Duodenal mucosa (tissue), 2 donors: ENCODE measurements at regions not wholly inside any gene's neighbourhood (a gene's known extent, or its start where the extent isn't known, plus 50 kb on each side); places are given as distances from the start of the nearest gene placed in this dataset.

Source experiments
- H3K27ac ChIP-seq: one replicate; pipeline ENCODE4 v1.7.0; 2013; ENCODE audit warnings: low read depth, low read length
- H3K27me3 ChIP-seq, 2 donors: one replicate each; pipeline ENCODE4 v1.7.0; 2013; ENCODE audit warnings: low read length in 2 of 2, control low read depth in 1 of 2; ENCODE audit not compliant: insufficient read depth in 2 of 2, control insufficient read depth in 1 of 2
- H3K36me3 ChIP-seq, 2 donors: one replicate each; pipeline ENCODE4 v1.7.0; 2013; ENCODE audit warnings: low read length in 2 of 2, control low read depth in 1 of 2; ENCODE audit not compliant: insufficient read depth in 2 of 2, control insufficient read depth in 1 of 2
- H3K4me1 ChIP-seq, 2 donors: one replicate each; pipeline ENCODE4 v1.7.0; 2013; ENCODE audit warnings: low read length in 2 of 2, control low read depth in 1 of 2; ENCODE audit not compliant: insufficient read depth in 2 of 2, control insufficient read depth in 1 of 2
- H3K4me3 ChIP-seq, 2 donors: one replicate each; pipeline ENCODE4 v1.7.0; 2013; ENCODE audit warnings: low read length in 2 of 2, low read depth in 1 of 2
- H3K9ac ChIP-seq, 2 donors: one replicate each; pipeline ENCODE4 v1.7.0; 2013; ENCODE audit warnings: low read length in 2 of 2, low read depth in 1 of 2
- H3K9me3 ChIP-seq, 2 donors: one replicate each; pipeline ENCODE4 v1.7.0; 2013; ENCODE audit warnings: low read length in 2 of 2, control low read depth in 1 of 2; ENCODE audit not compliant: control insufficient read depth in 1 of 2

GRCh38 chr2:16008331-16008850 lies 68.0 kb downstream of the MYCN start:
- H3K27me3 ChIP-seq, result peaks cover 2 to 11% of the 10 kb centered on the region in 2 donors
- H3K4me3 ChIP-seq, result no peak overlapping the region
- H3K9me3 ChIP-seq, result no peaks in the 10 kb centered on the region
- H3K36me3 ChIP-seq, result no peaks in the 10 kb centered on the region
- H3K4me1 ChIP-seq, result peaks cover 18 to 20% of the 10 kb centered on the region in 2 donors
- no peak overlapping the region for H3K9ac ChIP-seq
- H3K27ac ChIP-seq, result no peak overlapping the region

GRCh38 chr2:16007167-16007934 lies 67.0 kb downstream of the MYCN start:
- no peak overlapping the region for H3K9ac ChIP-seq
- peaks cover 0 to 8% of the 10 kb centered on the region in 2 donors for H3K27me3 ChIP-seq
- H3K4me1 ChIP-seq, result peaks cover 8 to 10% of the 10 kb centered on the region in 2 donors
- no peaks in the 10 kb centered on the region for H3K36me3 ChIP-seq
- H3K4me3 ChIP-seq, result no peak overlapping the region
- no peaks in the 10 kb centered on the region for H3K9me3 ChIP-seq
- no peak overlapping the region for H3K27ac ChIP-seq

GRCh38 chr2:16006537-16007166 lies 66.3 kb downstream of the MYCN start:
- H3K9me3 ChIP-seq, result no peaks in the 10 kb centered on the region

GRCh38 chr2:16005816-16006536 lies 65.6 kb downstream of the MYCN start:
- Histone ChIP-seq H3K9me3 (no peaks in the 10 kb centered on the region), H3K36me3 (no peaks in the 10 kb centered on the region), H3K27ac (no peak overlapping the region), H3K9ac (no peak overlapping the region), H3K4me3 (no peak overlapping the region), H3K27me3 (peaks cover 0 to 6% of the 10 kb centered on the region in 2 donors), H3K4me1 (peaks cover 8 to 10% of the 10 kb centered on the region in 2 donors)

More at GRCh38 chr2:16006537-16007166, 66.3 kb downstream of the MYCN start:
- Histone ChIP-seq H3K4me3 (no peak overlapping the region), H3K27me3 (peaks cover 0 to 6% of the 10 kb centered on the region in 2 donors), H3K9ac (no peak overlapping the region), H3K27ac (no peak overlapping the region), H3K4me1 (peaks cover 8 to 10% of the 10 kb centered on the region in 2 donors), H3K36me3 (no peaks in the 10 kb centered on the region)

- Histone ChIP-seq H3K9me3 (no peaks in the 10 kb centered on the region), H3K4me1 (peaks cover 8 to 10% of the 10 kb centered on the region in 2 donors), H3K27me3 (peaks cover 0 to 6% of the 10 kb centered on the region in 2 donors), H3K9ac (no peak overlapping the region), H3K27ac (no peak overlapping the region), H3K4me3 (no peak overlapping the region), H3K36me3 (no peaks in the 10 kb centered on the region)
Measured at GRCh38 chr2:16005389-16005788, 65.0 kb downstream of the MYCN start.

- Histone ChIP-seq H3K4me1 (peaks cover 8 to 10% of the 10 kb centered on the region in 2 donors), H3K9ac (no peak overlapping the region), H3K36me3 (no peaks in the 10 kb centered on the region), H3K9me3 (no peaks in the 10 kb centered on the region), H3K4me3 (no peak overlapping the region), H3K27me3 (no peaks in the 10 kb centered on the region), H3K27ac (no peak overlapping the region)
Measured at GRCh38 chr2:16003809-16004208, 63.5 kb downstream of the MYCN start.

- Histone ChIP-seq H3K27me3 (no peaks in the 10 kb centered on the region), H3K4me3 (no peak overlapping the region), H3K9me3 (no peaks in the 10 kb centered on the region), H3K9ac (no peak overlapping the region), H3K36me3 (no peaks in the 10 kb centered on the region), H3K27ac (no peak overlapping the region), H3K4me1 (peaks cover 8 to 10% of the 10 kb centered on the region in 2 donors)
Measured at GRCh38 chr2:16003152-16003551, 62.8 kb downstream of the MYCN start.

- Histone ChIP-seq H3K4me3 (no peak overlapping the region), H3K36me3 (no peaks in the 10 kb centered on the region), H3K27ac (no peak overlapping the region), H3K9ac (no peak overlapping the region), H3K27me3 (no peaks in the 10 kb centered on the region), H3K9me3 (no peaks in the 10 kb centered on the region), H3K4me1 (peaks cover 8 to 10% of the 10 kb centered on the region in 2 donors)
Measured at GRCh38 chr2:16002575-16002974, 62.2 kb downstream of the MYCN start.

GRCh38 chr2:16002144-16002543 lies 61.8 kb downstream of the MYCN start:
- Histone ChIP-seq H3K9ac (no peak overlapping the region), H3K36me3 (no peaks in the 10 kb centered on the region), H3K4me3 (no peak overlapping the region), H3K9me3 (no peaks in the 10 kb centered on the region), H3K27me3 (no peaks in the 10 kb centered on the region), H3K4me1 (peaks cover 8 to 10% of the 10 kb centered on the region in 2 donors), H3K27ac (no peak overlapping the region)

GRCh38 chr2:16000642-16001041 lies 60.3 kb downstream of the MYCN start:
- no peak overlapping the region for H3K9ac ChIP-seq
- H3K4me3 ChIP-seq, result no peak overlapping the region
- H3K27ac ChIP-seq, result no peak overlapping the region
- no peaks in the 10 kb centered on the region for H3K27me3 ChIP-seq
- no peaks in the 10 kb centered on the region for H3K36me3 ChIP-seq
- no peaks in the 10 kb centered on the region for H3K9me3 ChIP-seq
- no peaks in the 10 kb centered on the region for H3K4me1 ChIP-seq
